HPDE6-E6E7 (cell line): ENCODE measurements at regions not wholly inside any gene's neighbourhood (a gene's known extent, or its start where the extent isn't known, plus 50 kb on each side); places are given as distances from the start of the nearest gene placed in this dataset.
"Not testable (repeated sequence)": the region's sequence is repeated elsewhere in the genome, so short reads cannot be mapped to it uniquely, and the experiment has no call there.

Experiments
- DNase-seq: peaks from one replicate; pipeline ENCODE4 v3.0.0; 2011; ENCODE audit warnings: missing footprints; ENCODE audit errors: extremely low spot score

- DNase-seq: no peak
These were observed 116.6 kb upstream of the MYCN start for GRCh38 chr2:15823459-15824396.

- DNase-seq: not testable (repeated sequence)
These were observed 115.9 kb upstream of the MYCN start for GRCh38 chr2:15824467-15824866.

DNA sequence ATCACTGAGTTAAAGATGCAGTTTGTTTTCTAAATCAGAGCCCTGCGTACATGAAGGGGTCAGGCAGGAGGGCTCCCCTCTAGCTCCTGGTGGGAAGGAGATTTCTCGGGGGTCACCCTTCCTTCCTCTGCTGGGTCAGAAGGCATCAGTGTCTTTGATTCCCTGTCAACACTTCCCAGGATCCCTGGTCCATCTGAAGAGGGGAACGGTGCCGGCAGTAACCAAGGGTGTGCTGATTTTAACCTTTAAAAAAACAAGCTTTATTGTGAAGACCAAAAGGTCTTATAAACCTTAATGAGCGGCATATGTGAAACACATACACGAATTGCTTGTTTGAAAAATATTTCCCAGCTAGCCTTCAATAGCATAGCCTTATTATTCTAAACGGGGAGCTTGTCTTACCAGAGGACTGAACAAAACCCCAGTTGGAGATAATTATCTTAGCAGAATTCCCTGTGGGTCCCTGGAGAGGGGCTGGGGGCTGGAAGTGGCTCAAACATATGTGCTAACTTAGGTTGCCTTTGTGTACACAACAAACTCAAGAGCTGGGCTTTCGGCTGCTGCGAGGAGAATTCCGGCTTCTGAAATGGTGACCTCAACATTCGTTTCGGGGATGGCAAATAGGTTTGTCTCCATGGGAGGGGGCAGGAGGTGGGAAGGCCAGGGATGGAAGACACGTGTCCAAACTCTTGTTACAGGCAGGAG lies 114.9 kb upstream of the MYCN start:
- no peak for DNase-seq

DNA sequence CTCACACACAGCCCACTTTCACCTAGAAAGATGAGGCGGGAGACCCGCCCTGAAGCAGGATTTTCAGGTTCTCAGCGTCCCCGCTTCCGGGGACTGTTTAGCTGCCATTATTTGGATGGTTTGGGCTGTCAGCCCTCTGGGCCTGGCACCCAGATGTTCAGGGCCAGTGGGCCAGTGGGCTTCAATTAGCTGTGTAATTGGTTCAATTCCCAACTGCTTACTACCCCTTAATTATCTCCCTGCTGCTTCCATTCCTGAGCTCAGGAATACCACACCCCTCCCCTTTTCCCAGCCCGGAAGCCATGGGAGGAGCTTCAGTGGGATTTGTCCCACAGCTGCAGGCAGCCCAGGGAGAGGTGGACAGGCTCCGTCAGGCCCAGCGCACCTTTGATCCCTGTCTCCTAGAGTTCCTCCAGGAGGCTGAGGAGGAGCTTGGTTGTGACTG lies 114.1 kb upstream of the MYCN start:
- no peak for DNase-seq

GRCh38 chr2:15827001-15827400 lies 113.3 kb upstream of the MYCN start:
- DNase-seq: no peak

DNA sequence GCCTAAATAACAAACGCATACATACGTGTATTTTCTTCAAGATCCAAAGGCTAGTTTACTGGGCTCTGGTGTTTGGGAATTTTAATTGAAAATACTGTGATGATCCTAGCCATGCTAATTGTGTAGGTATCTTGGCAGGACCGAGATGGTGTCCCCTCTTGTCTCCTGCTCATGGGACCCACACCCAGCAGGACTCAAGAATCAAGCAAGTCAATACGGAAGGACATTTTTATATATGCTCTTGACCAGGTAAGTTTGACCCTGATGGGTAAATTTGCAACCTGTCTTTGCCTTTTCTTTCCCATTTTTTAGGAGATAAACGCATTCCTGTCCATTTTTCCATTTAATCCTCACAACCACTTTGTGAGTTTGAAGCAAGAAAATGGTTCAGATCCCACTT lies 111.8 kb upstream of the MYCN start:
- DNase-seq: no peak

DNA sequence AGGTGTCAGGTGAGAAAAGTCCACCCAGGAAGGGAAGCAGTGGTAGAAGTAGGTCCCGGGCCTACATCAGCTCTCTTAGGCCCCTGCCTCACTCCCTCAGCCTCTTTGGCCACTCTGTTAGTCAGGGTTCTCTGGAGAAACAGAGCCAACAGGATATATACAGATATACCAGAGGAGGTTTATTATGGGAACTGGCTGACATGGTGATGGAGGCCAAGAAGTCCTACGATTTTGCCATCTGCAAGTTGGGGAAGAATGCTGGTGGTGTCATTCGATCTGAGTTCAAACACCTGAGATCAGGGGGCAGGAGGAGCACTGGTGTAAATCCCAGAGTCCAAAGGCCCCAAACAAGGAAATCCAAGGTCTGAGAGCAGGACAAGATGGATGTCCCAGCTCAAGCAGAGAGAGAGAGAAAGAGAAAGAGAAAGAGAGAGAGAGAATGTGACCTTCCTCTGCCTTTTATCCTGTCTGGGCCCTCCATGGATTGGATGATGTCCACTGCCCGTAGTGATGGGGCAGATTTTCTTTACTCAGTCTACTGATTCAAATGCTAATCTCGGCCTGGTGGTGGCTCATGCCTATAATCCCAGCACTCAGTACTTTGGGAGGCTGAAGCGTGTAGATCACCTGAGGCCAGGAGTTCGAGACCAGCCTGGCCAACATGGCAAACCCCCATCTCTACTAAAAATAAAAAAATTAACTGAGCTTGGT lies 111.1 kb upstream of the MYCN start:
- DNase-seq: no peak

DNA sequence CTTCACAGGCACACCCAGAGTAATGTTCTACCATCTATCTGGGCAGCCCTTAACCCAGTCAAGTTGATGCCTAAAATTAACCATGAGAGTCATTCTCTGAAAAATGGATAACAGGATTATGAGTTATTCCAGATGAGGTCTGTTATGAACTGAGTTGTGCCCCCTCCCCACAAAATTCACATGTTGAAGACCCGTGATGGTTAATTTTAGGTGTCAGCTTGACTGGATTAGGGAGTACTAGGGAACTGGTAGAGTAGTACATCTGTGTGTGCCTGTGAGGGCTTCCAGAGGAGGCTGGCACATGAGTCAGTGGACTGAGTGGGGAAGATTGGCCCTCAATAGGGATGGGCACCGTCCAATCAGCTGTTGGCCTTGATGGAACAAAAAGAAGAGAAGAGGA lies 110.4 kb upstream of the MYCN start:
- no peak for DNase-seq

GRCh38 chr2:15830937-15831549 lies 109.3 kb upstream of the MYCN start:
- DNase-seq: no peak

- no peak for DNase-seq
These were observed 108.2 kb upstream of the MYCN start for GRCh38 chr2:15832030-15832709.

- DNase-seq: no peak
These were observed 107.3 kb upstream of the MYCN start for GRCh38 chr2:15832849-15833680.

DNA sequence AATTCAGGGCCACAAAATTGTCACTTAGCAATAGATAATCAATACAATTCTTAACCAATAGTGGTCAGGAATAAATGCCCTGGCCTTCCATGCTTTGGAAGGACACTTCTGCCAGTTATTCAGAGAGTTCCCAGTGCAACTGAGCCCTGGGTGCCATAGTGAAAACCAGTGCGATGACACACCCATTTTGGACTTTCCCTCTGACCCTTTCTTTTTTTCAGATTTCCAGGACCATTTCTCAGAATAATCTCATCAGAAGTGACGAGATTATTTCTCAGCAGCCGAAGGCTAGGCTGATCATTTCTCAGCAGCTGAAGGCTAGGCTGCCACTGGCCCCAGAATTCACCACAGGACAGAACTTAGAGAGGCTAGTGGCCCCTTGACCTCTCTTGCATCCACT lies 106.6 kb upstream of the MYCN start:
- DNase-seq: no peak

DNA sequence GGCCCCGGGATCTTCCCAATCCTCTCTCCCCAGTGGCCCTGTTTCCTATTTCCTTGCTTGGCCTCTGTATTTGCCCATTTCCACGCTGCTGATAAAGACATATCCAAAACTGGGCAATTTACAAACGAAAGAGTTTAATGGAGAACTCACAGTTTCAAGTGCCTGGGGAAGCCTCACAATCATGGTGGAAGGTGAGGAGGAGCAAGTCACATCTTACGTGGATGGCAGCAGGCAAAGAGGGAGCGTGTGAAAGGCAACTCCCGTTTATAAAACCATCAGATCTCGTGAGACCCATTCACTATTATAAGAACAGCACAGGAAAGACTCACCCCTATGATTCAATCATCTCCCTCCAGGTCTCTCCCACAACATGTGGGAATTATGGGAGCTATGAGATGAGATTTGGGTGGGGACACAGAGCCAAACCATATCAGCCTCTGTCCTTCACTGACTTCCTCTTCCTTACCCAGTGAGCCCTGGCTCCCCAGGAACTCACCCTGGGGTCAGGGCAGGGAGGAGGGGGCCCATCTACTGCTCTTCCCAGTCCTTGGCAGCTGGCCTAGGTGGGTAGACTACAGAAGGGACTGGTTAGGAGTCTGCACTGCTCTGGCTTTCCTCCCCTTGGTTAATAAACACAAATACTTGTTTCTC lies 105.8 kb upstream of the MYCN start:
- DNase-seq: no peak

DNA sequence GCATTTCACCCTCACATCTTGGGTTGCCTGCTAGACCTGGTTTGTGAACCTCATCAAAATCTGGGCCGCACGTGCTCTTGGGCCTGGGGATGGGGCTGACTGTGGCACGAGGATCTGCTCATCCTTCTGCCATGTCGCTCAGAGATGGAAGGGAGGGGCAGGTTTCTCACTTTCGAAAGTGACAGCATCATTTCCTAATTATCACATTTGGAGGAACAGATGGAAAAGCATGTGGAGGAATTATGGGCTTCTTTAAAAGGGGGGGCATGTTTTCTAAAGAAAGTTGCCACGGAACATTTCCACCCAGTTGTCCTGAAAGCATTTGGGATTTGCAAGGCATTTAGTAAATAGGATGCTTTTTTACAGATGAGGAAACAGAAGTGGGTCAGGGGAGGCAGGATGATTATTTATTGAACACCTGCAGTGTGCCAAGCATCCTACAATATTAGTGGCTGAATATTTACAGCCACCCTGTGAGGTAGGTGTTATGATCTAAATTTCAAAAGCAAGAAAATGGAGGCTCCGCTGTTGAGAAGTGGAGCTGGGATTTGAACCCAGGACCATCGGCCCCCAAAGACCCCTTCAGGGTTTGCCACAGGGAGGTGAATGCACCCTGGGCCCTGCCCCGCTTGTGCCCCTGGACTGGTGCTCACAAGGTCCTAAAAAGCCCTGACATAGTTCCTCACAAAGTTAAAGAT lies 104.2 kb upstream of the MYCN start:
- DNase-seq: no peak

- no peak for DNase-seq
These were observed 103.4 kb upstream of the MYCN start for GRCh38 chr2:15836689-15837610.

DNA sequence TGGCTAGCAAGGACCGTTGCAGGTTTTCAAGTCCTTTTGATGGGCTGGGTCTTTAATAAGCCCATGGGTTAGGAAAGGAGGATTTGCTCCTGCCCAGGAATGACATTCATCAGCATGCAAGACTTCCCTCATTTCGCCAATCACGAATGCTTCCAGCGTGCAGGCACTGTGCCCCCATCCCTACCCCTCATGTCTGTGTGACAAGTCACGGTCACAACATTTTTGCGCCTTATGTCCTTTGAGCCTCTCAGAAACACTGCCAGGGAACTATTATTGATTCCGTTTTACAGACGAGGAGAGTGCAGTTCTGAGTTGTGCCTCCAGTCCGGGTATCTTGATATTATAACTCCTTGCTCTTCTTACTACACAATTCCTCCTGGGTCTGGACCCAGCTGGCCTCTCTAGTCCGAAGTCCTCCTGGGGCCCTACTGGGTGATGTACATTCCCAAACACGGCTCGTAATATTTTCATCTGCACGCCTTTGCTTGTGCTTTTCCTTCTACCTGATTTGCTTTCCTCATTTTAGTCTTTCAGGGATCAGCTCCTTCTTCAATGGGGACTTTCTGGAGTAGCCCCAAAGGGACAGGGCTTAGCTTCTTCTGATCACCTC lies 101.8 kb upstream of the MYCN start:
- no peak for DNase-seq

- DNase-seq: no peak
These were observed 100.8 kb upstream of the MYCN start for GRCh38 chr2:15839426-15840124.
